ENCODE measurements at regions not wholly inside any gene's neighbourhood (a gene's known extent, or its start where the extent isn't known, plus 50 kb on each side); places are given as distances from the start of the nearest gene placed in this dataset.
"Not testable (repeated sequence)": the region's sequence is repeated elsewhere in the genome, so short reads cannot be mapped to it uniquely, and the experiment has no call there.

DNA sequence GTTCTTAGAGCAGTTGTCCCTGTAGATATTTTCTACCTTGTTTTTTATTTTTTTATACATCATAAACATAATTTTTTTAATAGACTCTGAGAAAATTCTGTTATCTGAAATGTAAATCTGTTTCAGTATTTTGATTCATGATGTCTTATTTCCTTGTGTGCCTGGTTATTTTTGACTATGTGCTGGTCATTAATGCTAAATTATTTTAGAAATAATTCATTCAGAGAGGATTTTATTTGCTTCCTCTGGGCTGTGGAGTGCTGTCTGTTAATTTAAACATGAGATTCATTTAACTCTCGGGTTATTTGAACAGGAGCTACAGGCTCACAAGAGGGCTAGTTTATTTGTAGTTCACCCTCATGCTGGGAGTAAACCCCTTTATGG lies 124.3 kb upstream of the PITX1 start:
- no peak for DNase-seq (ENCODE audit: low read depth in 2 of 2)

DNA sequence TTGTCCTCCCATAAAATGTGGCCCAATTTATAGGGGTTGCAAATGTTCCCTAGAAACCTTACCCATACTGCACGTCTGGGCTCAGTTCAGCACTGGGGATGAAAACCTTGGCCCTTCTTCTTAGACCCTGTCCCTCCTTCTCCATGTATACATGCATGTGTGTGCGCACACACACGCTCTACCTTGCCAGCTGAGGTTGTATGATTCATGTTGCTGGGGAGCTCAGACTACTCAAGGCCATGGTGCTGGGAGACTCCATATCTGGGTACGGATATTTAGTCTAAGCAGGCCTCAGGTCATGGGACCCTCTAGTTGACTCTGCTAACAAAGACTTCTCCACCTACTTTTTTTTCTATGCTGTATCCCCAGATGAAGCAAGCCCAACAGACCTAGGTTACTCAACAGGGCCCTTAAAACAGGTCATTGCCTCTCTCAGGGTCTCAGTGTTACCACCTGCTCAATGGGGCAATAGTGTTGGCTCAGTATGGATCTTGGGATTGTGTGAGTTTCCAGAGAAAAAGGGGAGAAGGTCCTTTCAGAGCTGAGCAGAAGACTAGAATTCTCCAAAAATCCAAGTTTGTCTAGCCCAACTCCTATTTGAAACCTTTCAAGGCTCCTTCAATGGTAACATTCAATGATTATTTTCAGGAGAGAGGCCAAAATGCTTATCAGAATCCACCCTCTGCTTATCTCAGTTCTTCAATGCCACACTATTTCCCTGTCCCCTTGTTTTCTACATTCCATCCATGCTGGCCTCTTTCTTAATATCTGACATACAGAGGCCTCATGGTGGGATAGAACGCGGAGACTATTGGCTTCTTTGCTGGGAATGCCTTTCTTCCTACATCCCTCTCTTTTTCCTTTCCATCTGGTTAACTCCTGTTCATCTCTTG lies 123.6 kb upstream of the PITX1 start:
- no peak for DNase-seq (ENCODE audit: low read depth in 2 of 2)

DNA sequence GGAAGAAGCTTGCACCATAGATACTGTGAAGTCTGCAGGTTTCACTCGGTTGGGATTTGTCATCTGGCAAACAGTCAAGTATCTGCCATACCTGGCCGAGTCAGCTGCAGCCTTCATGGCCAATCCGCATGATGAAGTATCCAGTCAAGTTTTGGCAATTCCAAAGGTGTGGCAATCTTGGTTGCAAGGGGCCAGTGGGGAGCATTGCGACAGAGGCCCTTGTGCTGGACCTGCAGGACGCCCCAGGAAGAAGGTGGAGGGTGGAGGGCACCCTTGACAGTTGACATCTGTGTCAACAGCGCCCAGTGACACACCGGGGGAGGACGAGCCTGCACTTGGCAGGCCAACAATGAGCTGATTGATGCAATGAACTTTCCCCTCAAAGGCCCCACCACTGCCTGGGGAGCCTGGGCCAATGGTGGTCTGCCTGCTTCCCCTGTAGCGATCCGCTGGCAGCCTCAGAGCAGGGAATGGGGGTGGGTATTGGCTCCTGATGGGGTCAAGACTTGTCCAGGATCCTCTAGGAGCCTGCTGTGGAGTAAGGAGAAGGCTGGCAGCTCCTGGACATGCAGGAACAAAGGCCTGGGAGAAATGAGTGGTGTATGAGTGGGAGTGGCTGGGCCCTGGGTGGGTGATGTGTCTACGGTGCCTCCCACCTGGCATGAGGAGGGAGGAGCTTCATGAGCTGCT lies 122.8 kb upstream of the PITX1 start:
- no peak for DNase-seq (ENCODE audit: low read depth in 2 of 2)

DNA sequence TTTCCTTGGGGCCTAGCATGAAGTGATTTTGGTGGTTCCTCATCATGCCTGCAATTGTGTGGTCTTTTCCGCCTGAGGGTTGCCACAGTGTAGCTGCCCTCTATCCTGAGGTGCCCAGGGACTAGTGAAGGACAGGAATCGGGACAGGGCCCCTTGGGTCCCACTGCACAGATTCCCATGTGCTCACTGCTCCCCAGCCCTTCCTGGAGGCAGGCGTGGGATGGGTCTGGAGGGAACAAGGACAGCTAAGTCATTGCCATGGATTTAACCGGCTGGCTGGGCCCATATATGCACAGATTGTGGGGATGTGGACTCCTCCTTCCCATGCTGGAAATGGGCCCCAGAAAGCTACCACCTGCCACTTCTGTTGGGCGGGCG lies 122.3 kb upstream of the PITX1 start:
- no peak for DNase-seq (ENCODE audit: low read depth in 2 of 2)

DNA sequence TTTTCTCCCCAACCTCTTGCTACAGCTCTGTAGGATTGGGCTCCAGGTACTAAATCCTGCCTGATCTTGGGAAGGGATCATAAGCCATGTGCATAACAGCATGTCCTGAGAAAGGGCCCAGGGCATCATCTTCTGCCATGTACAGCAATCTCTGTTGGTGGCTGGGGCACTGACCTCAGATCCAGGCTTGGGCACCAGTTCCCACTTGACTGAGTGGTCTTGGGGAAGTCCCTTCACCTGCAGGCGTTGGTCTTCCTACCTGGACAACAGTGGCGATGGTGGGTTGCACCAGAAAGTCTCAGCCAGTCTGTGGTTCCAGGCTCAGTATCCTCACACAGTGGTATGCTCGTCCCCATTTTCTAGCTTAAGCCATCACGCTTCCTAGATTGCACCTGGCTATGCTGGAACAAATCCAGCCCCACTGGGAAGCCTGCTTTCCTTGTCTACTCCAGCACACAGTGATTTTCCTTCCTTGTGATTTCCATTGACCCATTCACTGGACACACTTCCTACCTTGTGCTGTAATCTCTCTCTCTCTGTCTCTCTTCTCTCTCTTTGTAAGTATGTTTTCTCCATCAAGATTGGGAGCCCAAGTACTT lies 121.7 kb upstream of the PITX1 start:
- no peak for DNase-seq (ENCODE audit: low read depth in 2 of 2)

DNA sequence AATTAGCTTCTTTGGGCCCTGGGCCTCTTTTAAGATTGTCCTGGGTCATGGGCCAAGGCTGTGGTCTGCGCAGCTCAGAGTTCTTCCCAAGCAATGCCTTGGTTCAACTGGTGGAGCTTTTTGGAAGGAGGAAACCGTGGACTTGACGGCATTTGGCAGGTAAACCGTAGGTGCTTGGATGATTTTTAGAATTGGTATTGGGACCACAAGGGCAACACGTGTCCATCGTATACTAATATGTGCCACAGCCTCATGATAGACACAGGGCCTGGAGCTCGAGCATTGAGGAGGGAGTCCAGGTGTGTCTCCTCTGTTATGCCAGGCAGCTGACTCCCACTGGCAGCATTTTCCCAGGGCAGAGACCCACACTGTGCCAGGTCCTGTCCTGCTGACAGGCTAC lies 120.9 kb upstream of the PITX1 start:
- DNase-seq (ENCODE audit: low read depth in 2 of 2) = no peak

DNA sequence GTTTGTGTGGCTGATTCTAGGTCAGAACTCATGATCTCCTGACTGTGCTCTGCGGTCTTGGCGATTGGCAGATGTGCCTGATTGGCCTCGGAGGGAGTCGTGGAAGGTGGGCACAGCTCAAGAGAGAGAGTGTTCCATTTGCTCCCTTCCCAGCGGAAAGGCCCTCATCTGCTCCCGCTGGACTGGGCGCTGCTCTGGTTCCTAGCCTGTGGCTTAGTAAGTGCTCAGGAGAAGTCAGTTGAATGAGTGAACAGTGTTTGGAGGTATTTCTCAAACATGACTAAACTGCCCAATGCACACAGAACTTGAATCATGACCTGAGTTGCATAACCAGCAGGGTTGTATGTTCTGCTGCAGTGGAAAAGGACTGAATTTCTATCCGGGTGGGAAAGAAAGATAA lies 120.2 kb upstream of the PITX1 start:
- no peak for DNase-seq (ENCODE audit: low read depth in 2 of 2)

DNA sequence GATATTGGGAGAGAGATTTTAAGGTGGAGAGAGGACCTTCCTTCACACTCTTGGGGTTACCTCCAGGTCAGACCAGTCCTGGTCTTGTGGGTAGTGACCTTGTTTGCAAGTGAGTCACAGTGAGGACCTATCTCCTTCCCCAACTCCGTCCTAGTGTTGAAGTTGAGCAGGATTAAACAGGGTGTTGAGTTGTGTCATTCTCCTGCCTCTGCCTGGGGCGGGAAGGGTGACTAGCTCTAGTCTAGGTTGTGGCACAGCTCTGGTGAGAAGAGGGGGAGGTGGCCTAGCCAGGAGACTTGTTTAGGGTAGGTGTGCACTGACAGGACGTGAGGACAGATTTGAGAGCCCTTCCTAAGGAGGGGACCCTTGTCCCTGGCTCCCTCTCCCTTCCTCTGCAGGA lies 119.6 kb upstream of the PITX1 start:
- no peak for DNase-seq (ENCODE audit: low read depth in 2 of 2)

DNA sequence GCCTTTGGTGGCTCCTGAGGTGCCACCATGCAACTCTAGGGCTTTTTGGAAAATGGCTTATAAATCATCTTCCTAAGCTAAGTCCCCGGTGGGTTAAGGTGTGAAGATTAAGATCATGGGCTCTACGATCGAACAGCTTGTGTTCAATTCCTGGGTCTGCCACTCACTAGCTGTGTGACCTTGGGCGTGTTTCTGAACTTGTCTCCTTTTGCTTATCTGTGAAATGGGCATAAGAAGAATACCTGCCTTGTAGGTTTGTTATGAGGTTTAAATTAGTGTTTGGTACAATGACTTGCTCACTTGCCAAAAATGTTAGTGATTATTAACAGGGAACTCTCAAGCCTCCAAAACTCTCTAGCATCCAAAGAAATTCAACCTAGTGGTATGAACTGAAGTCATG lies 119.2 kb upstream of the PITX1 start:
- no peak for DNase-seq (ENCODE audit: low read depth in 2 of 2)

DNA sequence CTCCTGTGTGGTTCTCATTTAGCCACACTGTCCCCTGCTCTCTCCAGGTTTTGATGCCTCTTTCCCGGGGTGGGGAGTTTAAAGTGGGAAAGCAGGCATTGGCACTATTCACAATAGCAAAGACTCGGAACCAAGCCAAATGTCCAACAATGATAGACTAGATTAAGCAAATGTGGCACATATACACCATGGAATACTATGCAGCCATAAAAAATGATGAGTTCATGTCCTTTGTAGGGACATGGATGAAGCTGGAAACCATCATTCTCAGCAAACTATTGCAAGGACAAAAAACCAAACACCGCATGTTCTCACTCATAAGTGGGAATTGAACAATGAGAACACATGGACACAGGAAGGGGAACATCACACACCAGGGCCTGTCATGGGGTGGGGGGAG lies 117.6 kb upstream of the PITX1 start:
- not testable (repeated sequence) for DNase-seq (ENCODE audit: low read depth in 2 of 2)

DNA sequence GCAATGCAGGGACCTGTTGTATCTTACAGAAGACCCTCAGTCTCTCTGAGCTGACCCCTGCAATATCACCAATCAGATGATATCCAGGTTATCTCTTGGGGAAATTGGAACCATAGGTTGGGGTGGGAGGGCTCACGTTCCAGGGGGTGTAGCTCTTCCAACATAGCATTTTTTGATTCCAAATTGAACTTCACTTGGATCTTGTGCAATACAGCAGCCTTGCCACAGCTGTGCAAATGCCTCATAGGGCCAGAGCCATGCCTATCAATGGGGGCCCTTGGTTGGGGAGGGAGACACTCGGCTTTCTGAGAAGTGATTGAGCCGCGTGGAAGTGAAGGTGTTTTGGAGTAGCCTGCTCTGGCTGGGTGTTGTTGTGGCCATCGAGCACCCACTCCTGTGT lies 117.2 kb upstream of the PITX1 start:
- DNase-seq (ENCODE audit: low read depth in 2 of 2) = no peak

DNA sequence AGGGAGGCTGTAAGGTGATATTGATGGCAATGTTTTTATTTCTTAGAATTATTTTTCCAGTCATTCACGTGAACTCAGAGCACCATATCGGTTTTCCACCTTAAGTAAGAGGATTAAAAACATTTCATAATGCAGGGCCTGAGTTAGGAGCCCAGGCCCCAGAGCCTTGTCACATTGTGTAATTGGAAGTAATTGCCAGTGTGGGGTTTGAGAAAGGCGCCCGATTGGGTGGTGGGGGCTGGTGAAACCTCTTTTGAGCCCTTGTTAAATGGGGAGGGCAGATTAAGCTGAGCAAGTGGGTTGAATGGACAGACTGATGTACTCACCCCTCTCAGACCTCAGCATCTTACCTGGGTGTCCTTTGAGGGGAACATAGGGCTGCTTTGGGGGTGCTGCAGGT lies 116.7 kb upstream of the PITX1 start:
- DNase-seq (ENCODE audit: low read depth in 2 of 2) = no peak

DNA sequence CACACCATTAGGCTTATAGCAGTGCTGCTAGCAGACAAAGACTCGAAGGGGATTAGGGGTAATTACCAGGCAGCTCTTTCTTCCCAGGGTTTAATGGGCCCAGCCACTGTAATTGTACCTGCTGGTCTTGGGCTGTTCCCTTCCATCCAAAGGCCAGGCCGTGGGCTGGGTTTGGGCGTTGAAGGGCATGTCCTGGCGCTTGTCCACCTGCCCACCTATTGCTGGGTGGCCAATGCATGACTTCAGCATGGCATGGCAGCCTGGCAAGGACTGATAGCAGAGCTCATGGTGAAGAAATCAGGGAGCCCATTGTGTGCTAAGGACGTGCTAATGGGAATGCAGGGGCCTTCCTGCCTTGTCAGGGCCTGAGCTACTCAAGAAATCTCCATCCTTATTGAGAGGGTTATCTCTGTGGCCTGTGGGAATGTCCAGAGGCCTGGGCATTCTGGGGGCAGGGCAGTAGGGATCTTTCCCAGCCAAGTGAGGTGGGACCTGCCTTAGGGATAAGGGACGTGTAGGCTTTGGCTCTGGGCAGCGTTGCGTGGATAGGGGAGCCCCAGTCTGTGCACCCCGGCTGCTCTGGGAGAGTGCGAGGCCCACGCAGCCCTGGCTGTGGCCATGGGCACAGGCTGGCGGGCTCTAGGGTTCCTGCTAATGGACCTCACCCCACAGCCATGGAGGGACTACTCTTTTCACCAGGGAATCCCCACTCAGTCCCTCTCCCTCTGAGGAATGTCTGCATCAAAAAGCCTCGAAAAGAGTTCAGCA lies 116.1 kb upstream of the PITX1 start:
- no peak for DNase-seq (ENCODE audit: low read depth in 2 of 2)

DNA sequence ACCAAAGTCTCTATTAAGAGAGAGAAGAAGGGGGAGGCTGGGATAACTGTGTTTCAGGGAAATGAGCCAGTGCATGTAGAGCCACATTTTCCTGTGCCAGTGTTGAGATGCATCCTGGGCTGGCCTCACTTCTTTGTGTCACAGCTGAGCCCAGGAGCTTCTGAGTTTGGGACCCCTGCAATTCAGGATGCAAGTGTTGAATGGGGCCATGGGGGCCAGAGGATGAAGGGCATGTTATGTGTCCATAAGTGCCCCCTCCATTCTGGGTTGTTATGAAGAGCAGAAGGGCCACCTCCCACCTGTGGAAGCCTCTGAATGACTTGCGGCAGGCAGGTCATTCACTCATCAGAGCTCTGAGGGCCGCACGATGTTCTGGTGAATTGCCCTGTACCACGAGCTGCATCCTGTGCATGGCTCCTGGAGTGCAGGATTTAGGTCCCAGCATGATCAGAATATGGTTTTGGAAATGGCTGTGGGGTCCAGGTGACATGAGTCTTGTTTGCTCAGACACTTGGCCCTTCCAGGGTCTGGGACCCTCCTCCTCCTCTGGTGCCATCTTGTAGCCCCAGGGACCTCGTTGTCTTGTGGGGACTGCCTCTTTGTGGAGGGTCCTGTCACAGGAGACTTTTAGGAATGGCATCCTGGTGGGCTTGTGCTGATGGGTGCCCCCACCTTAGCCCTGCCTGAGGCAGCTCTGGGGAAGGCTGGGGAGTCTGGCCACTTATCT lies 115.4 kb upstream of the PITX1 start:
- no peak for DNase-seq (ENCODE audit: low read depth in 2 of 2)

DNA sequence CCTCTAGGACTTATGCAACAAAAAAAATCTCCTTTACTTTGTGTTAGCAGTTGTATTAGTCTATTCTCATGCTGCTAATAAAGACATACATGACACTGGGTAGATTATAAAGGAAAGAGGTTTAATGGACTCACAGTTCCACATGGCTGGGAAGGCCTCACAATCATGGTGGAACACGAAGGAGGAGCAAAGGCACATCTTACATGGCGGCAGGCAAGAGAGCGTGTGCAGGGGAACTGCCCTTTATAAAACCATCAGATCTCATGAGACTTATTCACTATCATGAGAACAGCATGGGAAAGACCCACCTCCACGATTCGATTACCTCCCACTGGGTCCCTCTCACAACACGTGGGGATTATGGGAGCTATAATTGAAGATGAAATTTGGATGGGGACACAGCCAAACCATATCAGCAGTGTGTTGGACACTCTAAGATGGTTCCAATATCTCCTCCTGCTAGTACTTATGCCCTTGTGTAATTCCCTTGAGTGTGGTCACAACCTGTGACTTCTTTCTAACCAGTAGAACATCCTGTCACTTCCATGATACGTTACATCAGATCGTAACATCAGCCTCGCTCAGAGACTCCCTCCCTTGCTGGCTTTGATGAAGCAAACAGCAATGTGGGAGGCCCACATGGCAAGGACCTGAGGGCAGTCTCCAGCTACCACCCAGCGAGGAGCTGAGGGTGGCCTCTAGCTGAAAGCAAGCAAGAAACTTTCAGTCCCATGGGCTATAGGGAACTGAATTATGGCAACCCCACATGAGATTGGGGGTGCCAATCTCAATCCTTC lies 113.5 kb upstream of the PITX1 start:
- DNase-seq (ENCODE audit: low read depth in 2 of 2) = no peak

DNA sequence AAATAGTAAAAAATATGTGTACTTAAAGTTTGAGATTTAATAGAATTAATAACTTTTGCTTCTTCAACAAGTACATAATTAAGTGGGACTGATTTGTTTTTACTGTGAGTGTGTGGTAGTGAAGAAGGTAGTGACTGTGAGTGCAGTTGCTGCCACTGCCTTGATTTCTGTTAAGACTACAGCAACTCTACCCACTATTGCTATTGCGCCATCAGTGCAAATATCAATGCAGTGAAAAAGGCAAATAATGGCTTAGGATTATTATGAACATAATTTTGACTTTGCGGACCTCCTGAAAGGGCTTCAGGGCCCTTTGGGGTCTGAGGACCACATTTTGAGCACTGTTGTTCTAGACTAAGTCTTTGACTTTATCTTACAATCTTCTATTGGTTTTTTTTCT lies 112.0 kb upstream of the PITX1 start:
- DNase-seq (ENCODE audit: low read depth in 2 of 2) = no peak

DNA sequence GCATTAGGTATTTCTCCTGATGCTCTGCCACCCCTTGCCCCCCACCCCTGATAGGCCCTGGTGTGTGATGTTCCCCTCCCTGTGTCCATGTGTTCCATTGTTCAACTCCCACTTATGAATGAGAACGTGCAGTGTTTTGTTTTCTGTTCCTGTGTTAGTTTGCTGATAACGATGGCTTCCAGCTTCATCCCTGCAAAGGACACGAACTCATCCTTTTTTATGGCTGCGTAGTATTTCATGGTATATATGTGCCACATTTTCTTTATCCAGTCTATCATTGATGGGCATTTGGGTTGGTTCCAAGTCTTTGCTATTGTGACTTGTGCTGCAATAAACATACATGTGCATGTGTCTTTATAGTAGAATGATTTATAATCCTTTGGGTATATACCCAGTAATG lies 109.7 kb upstream of the PITX1 start:
- DNase-seq (ENCODE audit: low read depth in 2 of 2) = not testable (repeated sequence)

DNA sequence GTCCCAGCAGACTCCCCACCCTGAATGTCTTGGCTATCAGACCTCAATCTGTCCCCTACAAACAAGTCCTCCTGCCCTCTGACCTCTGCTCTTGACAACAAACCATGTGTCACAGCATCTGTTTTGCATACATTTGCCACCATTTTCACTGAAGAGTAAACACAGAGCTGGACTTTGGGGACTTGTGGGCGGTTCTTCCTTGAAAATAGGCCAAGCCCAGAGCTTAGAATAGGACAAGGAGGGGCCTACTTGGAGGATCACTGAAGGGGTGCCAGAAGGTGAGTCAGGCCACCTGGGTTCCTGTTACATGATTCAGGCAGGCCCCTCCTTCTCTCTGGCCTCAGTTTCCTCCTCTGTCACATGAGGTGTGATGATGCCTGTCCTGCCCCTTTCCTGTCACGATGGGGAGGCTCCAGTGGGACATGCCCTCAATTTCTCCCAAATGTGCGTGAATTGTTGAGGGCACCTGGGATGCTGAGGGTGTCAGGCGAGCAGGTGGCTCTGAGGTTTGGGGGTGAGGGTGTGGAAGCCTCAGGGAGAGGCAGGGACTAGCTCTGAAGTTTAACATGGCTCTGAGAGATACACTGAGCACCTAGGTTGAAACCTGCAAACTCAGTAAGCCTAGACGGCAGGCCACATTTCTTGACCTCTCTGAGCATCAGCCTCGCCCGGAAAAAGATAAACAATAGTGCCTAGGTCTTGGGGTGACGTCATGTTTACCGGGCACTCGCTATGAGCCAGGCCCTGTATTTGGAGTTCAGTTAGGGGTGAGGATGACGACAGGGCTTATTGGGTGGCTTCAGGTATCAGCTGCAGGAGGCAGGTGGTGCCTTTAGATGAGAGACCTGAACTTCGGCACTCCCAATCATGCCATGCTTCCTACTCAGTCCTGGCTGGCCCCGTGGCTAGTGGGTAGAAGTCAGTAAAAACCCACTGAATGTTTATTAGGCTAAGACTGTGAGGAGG lies 107.6 kb upstream of the PITX1 start:
- DNase-seq (ENCODE audit: low read depth in 2 of 2) = no peak

DNA sequence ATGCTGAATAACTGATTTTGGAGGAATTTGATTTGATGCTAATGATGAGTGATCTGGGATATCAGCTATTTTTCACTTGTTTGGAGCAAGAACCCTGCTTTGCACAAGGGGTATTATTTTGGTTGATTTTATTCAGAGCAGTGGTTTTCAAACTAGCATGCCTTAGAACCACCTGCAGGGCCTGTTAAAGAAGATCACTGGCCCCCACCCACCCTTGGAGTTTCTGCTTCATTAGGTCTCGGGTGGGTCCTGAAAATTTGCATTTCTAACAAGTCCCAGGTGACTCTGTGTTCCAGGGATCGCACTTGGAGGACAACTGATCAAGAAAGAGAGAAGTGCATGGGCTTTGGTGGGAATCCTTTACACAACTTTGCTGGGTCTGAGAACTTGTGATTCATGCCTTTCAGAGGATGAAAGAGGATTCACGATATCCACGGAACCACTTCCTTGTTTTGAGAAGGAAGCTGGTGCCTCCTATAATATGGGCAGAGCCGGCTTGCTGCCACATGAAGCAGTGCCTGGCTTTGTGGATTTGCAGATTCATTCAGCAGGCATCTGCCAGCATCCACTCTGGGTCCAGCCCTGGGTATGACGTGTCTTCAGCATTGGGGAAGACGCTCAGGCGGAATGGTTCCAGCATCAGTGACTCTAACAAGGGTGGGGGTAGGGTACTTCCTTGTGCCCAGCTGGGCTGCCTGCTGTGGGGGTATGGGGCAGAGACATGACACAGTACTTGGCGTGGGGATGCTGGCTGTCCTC lies 106.6 kb upstream of the PITX1 start:
- DNase-seq (ENCODE audit: low read depth in 2 of 2) = no peak
